ENCODE measurements at regions not wholly inside any gene's neighbourhood (a gene's known extent, or its start where the extent isn't known, plus 50 kb on each side); places are given as distances from the start of the nearest gene placed in this dataset.

DNA sequence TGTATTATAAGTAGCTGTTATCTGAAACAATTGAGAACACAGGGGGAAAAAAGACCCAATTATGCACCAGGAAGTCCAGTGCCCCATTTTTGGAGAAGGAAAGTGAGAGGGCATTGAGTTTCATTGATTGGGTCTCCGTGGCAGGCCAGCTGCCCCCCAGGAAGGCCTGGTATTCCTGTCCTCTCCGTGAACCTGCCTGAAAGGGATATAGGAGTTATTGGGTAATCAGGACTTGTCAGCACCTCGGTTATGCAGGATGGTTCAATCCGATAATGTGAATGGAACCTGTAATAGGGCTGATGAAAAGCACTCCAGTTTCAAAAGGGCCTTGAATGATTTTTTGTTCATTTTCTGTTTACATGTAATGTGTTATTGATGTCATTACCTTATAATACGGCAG is 122.0 kb upstream of the RARB start:
- TF ChIP-seq POLR2A (IDR thresholded peaks at IDR 0.05) = no peak
- TF ChIP-seq, protein P1, sequence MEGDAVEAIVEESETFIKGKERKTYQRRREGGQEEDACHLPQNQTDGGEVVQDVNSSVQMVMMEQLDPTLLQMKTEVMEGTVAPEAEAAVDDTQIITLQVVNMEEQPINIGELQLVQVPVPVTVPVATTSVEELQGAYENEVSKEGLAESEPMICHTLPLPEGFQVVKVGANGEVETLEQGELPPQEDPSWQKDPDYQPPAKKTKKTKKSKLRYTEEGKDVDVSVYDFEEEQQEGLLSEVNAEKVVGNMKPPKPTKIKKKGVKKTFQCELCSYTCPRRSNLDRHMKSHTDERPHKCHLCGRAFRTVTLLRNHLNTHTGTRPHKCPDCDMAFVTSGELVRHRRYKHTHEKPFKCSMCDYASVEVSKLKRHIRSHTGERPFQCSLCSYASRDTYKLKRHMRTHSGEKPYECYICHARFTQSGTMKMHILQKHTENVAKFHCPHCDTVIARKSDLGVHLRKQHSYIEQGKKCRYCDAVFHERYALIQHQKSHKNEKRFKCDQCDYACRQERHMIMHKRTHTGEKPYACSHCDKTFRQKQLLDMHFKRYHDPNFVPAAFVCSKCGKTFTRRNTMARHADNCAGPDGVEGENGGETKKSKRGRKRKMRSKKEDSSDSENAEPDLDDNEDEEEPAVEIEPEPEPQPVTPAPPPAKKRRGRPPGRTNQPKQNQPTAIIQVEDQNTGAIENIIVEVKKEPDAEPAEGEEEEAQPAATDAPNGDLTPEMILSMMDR (IDR thresholded peaks at IDR 0.05) = no peak
- intact Hi-C loops (cut with DNase I; ENCODE audit: low total_unique reads) = no loop called here

DNA sequence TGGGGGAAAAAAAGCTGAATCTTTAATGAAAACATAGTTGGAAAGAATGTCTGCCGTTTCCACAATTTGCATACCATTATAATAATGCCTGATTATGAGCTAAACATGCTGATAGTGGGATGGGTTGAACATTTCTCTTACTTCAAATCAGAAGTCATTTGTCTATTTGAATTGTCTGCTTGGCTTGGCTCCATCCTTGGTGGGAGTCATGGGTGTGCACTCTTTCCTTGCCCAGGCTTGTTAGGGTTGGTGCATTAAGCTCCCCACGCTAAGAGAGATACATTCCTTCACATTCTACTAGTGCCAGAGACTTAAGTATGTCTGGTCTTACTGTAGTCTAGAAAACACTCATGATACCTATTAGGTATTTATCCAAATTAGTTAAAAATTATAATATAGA is 121.4 kb upstream of the RARB start:
- no peaks in the 10 kb centered on the region for H3K9me3 ChIP-seq
- no peak overlapping the region for H3K4me3 ChIP-seq
- H3K27ac ChIP-seq = no peak overlapping the region
- no peak for TF ChIP-seq POLR2A (IDR thresholded peaks at IDR 0.05)
- TF ChIP-seq, protein P1 (IDR thresholded peaks at IDR 0.05) = no peak
- DNase-seq = no peak
- intact Hi-C loops (cut with DNase I; ENCODE audit: low total_unique reads) = no loop called here
- H3K27me3 ChIP-seq = no peaks in the 10 kb centered on the region
- H3K36me3 ChIP-seq = no peaks in the 10 kb centered on the region
- no peaks in the 10 kb centered on the region for H3K4me1 ChIP-seq

More for the DNA sequence above, 122.0 kb upstream of the RARB start:
- Histone ChIP-seq H3K9me3 (no peaks in the 10 kb centered on the region), H3K27ac (no peak overlapping the region), H3K36me3 (no peaks in the 10 kb centered on the region), H3K27me3 (no peaks in the 10 kb centered on the region), H3K4me3 (no peak overlapping the region), H3K4me1 (no peaks in the 10 kb centered on the region)
- no peak for DNase-seq

DNA sequence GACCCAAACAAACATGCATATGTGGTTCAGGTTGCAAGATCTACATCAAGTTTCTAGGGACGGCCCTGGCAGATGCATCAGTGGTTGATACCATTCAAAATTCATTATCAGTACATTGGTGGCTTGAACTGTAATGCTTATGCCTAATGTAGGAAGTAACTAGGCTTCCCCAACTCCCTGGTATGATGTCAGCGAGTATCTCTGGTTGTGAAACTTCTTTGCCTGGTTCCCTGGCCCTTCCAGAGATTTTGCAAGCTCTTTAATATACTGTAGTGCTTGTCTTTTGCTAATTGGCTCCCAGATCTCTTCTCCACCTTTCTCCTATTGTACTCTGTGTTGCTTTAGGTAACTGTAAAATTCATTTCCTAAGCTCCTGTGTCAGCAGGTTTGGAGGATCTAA is 114.8 kb upstream of the RARB start:
- Histone ChIP-seq H3K27me3 (no peaks in the 10 kb centered on the region), H3K4me3 (no peak overlapping the region), H3K9me3 (no peaks in the 10 kb centered on the region), H3K27ac (no peak overlapping the region), H3K36me3 (no peaks in the 10 kb centered on the region), H3K4me1 (no peaks in the 10 kb centered on the region)
- DNase-seq = no peak
- intact Hi-C loops (cut with DNase I; ENCODE audit: low total_unique reads) = no loop called here
- TF ChIP-seq, protein P1 (IDR thresholded peaks at IDR 0.05) = no peak
- no peak for TF ChIP-seq POLR2A (IDR thresholded peaks at IDR 0.05)

DNA sequence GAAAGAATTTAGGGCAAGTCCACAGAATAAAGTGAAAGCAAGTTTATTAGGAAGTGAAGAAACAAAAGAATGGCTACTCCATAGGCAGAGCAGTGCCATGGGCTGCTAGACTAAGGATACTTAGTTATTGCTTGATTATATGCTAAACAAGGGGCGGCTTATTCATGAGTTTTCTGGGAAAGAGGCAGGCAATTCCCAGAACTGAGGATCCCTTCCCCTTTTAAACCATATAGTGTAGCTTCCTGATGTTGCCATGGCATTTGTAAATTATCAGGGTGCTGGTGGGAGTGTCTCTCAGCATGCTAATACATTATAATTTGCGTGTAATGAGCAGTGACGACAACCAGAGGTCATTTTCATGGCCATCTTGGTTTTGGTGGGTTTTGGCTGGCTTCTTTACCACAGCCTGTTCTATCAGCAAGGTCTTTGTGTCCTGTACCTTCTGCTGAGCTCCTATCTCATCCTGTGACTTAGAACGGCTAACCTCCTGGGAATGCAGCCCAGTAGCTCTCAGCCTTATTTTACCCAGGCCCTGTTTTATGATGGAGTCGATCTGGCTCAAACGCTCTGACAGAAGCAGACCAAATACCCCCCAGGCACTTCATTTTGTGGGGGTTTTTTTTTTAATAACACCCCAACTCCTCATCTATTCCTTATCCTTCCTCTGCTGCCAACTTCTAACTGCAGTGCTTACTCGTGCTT is 103.0 kb upstream of the RARB start:
- no peak overlapping the region for H3K4me3 ChIP-seq
- DNase-seq = no peak
- intact Hi-C loops (cut with DNase I; ENCODE audit: low total_unique reads) = no loop called here
- H3K27me3 ChIP-seq = no peaks in the 10 kb centered on the region
- H3K27ac ChIP-seq = no peak overlapping the region
- H3K4me1 ChIP-seq = no peaks in the 10 kb centered on the region
- H3K36me3 ChIP-seq = no peaks in the 10 kb centered on the region
- no peaks in the 10 kb centered on the region for H3K9me3 ChIP-seq
- no peak for TF ChIP-seq POLR2A (IDR thresholded peaks at IDR 0.05)
- TF ChIP-seq, protein P1 (IDR thresholded peaks at IDR 0.05) = no peak

DNA sequence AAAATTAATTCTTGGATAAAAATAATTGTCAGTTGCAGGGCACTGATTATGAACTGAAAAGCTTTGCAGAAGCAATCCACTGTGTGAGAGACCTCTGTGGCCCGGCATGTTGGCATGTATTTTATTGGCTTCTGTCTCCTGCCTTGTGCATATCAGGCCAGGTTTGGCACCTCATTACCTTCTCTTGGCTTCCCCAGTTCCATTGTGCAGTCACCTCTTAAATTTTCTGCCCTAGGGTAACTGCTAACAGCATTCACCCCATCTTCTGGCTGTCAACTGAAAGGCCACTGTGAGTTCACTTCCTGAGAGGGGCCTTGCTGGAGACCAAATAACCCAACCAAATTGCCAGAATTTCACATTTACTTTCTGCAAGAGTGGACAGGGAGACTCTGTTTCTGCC is 92.7 kb upstream of the RARB start:
- TF ChIP-seq, protein P1 (IDR thresholded peaks at IDR 0.05) = no peak
- TF ChIP-seq POLR2A (IDR thresholded peaks at IDR 0.05) = no peak
- DNase-seq = no peak
- no peaks in the 10 kb centered on the region for H3K27me3 ChIP-seq
- no peaks in the 10 kb centered on the region for H3K36me3 ChIP-seq
- no peaks in the 10 kb centered on the region for H3K4me1 ChIP-seq
- intact Hi-C loops (cut with DNase I; ENCODE audit: low total_unique reads) = no loop called here
- H3K4me3 ChIP-seq = no peak overlapping the region
- no peak overlapping the region for H3K27ac ChIP-seq
- no peaks in the 10 kb centered on the region for H3K9me3 ChIP-seq
